OCI-M1 (cell line): ENCODE measurements at regions not wholly inside any gene's neighbourhood (a gene's known extent, or its start where the extent isn't known, plus 50 kb on each side); places are given as distances from the start of the nearest gene placed in this dataset.
"Not testable (repeated sequence)": the region's sequence is repeated elsewhere in the genome, so short reads cannot be mapped to it uniquely, and the experiment has no call there.

Experiments
- DNase-seq: peaks from one replicate; lab custom pipeline; 2025; lab: John Stamatoyannopoulos, UW

- DNase-seq: no peak
These were observed 104.4 kb downstream of the SEC23IP start for GRCh38 chr10:119996944-119997343.

GRCh38 chr10:119997429-119997828 lies 104.9 kb downstream of the SEC23IP start:
- DNase-seq: no peak

- DNase-seq: no peak
These were observed 110.3 kb downstream of the SEC23IP start for GRCh38 chr10:120002785-120003184.

GRCh38 chr10:120005207-120006201 lies 113.0 kb downstream of the SEC23IP start:
- DNase-seq: peak; percentile 47

- no peak for DNase-seq
These were observed 114.7 kb downstream of the SEC23IP start for GRCh38 chr10:120007261-120007660.

- DNase-seq: no peak
These were observed 119.0 kb downstream of the SEC23IP start for GRCh38 chr10:120011359-120012130.

- DNase-seq: no peak
These were observed 119.5 kb downstream of the SEC23IP start for GRCh38 chr10:120012131-120012400.

GRCh38 chr10:120012566-120012965 lies 120.0 kb downstream of the SEC23IP start:
- no peak for DNase-seq

- no peak for DNase-seq
These were observed 121.5 kb downstream of the SEC23IP start for GRCh38 chr10:120014031-120014430.

GRCh38 chr10:120015064-120015463 lies 122.5 kb downstream of the SEC23IP start:
- no peak for DNase-seq

- DNase-seq: no peak
These were observed 124.4 kb downstream of the SEC23IP start for GRCh38 chr10:120016906-120017305.

- no peak for DNase-seq
These were observed 125.3 kb downstream of the SEC23IP start for GRCh38 chr10:120017733-120018417.

GRCh38 chr10:120018695-120019094 lies 126.2 kb downstream of the SEC23IP start:
- no peak for DNase-seq

GRCh38 chr10:120019568-120019967 lies 127.0 kb downstream of the SEC23IP start:
- no peak for DNase-seq

- DNase-seq: no peak
These were observed 129.8 kb downstream of the SEC23IP start for GRCh38 chr10:120022357-120022756.

- no peak for DNase-seq
These were observed 141.7 kb downstream of the SEC23IP start for GRCh38 chr10:120034236-120034635.

- DNase-seq: no peak
These were observed 146.5 kb downstream of the SEC23IP start for GRCh38 chr10:120039046-120039445.

- no peak for DNase-seq
These were observed 147.3 kb downstream of the SEC23IP start for GRCh38 chr10:120039826-120040225.

- DNase-seq: no peak
These were observed 149.5 kb downstream of the SEC23IP start for GRCh38 chr10:120041807-120042559.

GRCh38 chr10:120042705-120043104 lies 150.2 kb downstream of the SEC23IP start:
- DNase-seq: peak; percentile 4

- DNase-seq: not testable (repeated sequence)
These were observed 154.8 kb downstream of the SEC23IP start for GRCh38 chr10:120047373-120047772.

- no peak for DNase-seq
These were observed 155.4 kb downstream of the SEC23IP start for GRCh38 chr10:120047926-120048325.
